ENCODE measurements at regions not wholly inside any gene's neighbourhood (a gene's known extent, or its start where the extent isn't known, plus 50 kb on each side); places are given as distances from the start of the nearest gene placed in this dataset.

GRCh38 chr11:80948781-80949180 lies 1508.0 kb upstream of the TENM4 start:
- DNase-seq (ENCODE audit: low read depth, low spot score) = no peak
- no peaks in the 10 kb centered on the region for H3K9me3 ChIP-seq (ENCODE audit: control insufficient read depth, insufficient read depth, low read length)
- no peak overlapping the region for H3K27ac ChIP-seq (ENCODE audit: low read depth, low read length)
- H3K4me3 ChIP-seq (ENCODE audit: low read depth, low read length) = no peak overlapping the region
- CTCF ChIA-PET = no interaction called here
- no peak for TF ChIP-seq CTCF (IDR thresholded peaks at IDR 0.05; ENCODE audit: low read depth, low read length)
- POLR2A ChIA-PET = no interaction called here
- H3K27me3 ChIP-seq (ENCODE audit: control insufficient read depth, insufficient read depth, low read length) = no peaks in the 10 kb centered on the region

GRCh38 chr11:80944758-80945157 lies 1503.9 kb upstream of the TENM4 start:
- DNase-seq (ENCODE audit: low read depth, low spot score) = no peak
- Histone ChIP-seq H3K27me3 (ENCODE audit: control insufficient read depth, insufficient read depth, low read length) (no peaks in the 10 kb centered on the region), H3K4me3 (ENCODE audit: low read depth, low read length) (no peak overlapping the region), H3K27ac (ENCODE audit: low read depth, low read length) (no peak overlapping the region), H3K9me3 (ENCODE audit: control insufficient read depth, insufficient read depth, low read length) (no peaks in the 10 kb centered on the region)
- ChIA-PET CTCF (no interaction called here), POLR2A (no interaction called here)
- TF ChIP-seq CTCF (IDR thresholded peaks at IDR 0.05; ENCODE audit: low read depth, low read length) = no peak

- DNase-seq (ENCODE audit: low read depth, low spot score) = no peak
- Histone ChIP-seq H3K4me3 (ENCODE audit: low read depth, low read length) (no peak overlapping the region), H3K27ac (ENCODE audit: low read depth, low read length) (no peak overlapping the region), H3K9me3 (ENCODE audit: control insufficient read depth, insufficient read depth, low read length) (no peaks in the 10 kb centered on the region), H3K27me3 (ENCODE audit: control insufficient read depth, insufficient read depth, low read length) (no peaks in the 10 kb centered on the region)
- no peak for TF ChIP-seq CTCF (IDR thresholded peaks at IDR 0.05; ENCODE audit: low read depth, low read length)
- ChIA-PET CTCF (no interaction called here), POLR2A (no interaction called here)
Observed at GRCh38 chr11:80943226-80943625, 1502.4 kb upstream of the TENM4 start.

GRCh38 chr11:80937842-80938241 lies 1497.0 kb upstream of the TENM4 start:
- Histone ChIP-seq H3K9me3 (ENCODE audit: control insufficient read depth, insufficient read depth, low read length) (no peaks in the 10 kb centered on the region), H3K27me3 (ENCODE audit: control insufficient read depth, insufficient read depth, low read length) (no peaks in the 10 kb centered on the region), H3K4me3 (ENCODE audit: low read depth, low read length) (no peak overlapping the region), H3K27ac (ENCODE audit: low read depth, low read length) (no peak overlapping the region)
- CTCF ChIA-PET = no interaction called here
- no peak for DNase-seq (ENCODE audit: low read depth, low spot score)
- no peak for TF ChIP-seq CTCF (IDR thresholded peaks at IDR 0.05; ENCODE audit: low read depth, low read length)
- POLR2A ChIA-PET = no interaction called here

GRCh38 chr11:80930038-80930437 lies 1489.2 kb upstream of the TENM4 start:
- Histone ChIP-seq H3K27me3 (ENCODE audit: control insufficient read depth, insufficient read depth, low read length) (no peaks in the 10 kb centered on the region), H3K4me3 (ENCODE audit: low read depth, low read length) (no peak overlapping the region), H3K27ac (ENCODE audit: low read depth, low read length) (no peak overlapping the region), H3K9me3 (ENCODE audit: control insufficient read depth, insufficient read depth, low read length) (no peaks in the 10 kb centered on the region)
- TF ChIP-seq CTCF (IDR thresholded peaks at IDR 0.05; ENCODE audit: low read depth, low read length) = no peak
- ChIA-PET CTCF (no interaction called here), POLR2A (no interaction called here)
- no peak for DNase-seq (ENCODE audit: low read depth, low spot score)
